VCaP (cell line): ENCODE measurements at regions not wholly inside any gene's neighbourhood (a gene's known extent, or its start where the extent isn't known, plus 50 kb on each side); places are given as distances from the start of the nearest gene placed in this dataset.
A peak's percentile ranks its signal among the peaks of the same experiment; 100 is the strongest.

ENCODE experiments used
- H3K27ac ChIP-seq: fragments of 450-650 bp; 2 replicates; pipeline ENCODE4 v1.5.1; 2017
- CTCF ChIP-seq: fragments of 450-650 bp; conservative IDR thresholded peaks from 2 replicates; pipeline ENCODE4 v1.5.1; 2017; ENCODE audit warnings: mild to moderate bottlenecking, moderate library complexity

DNA sequence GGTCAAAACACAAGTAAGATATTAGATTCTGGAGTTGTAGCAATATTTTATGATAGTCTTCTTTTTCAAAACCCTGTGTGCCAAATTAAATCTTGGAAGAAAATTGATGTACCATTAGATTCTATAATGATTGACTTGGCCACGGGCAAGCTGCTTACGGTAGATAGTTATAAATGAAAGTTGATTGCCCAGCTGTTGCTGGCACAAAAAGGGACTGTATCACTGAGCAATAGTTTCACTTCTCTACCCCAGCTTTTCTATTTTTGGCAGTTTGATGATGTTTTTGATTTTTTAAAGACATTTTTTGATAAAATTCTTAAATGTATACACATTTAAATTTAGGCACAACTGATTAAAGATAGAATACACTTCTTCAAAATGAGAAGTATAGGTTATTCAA lies 333.3 kb downstream of the TRAM1L1 start:
- H3K27ac ChIP-seq = no peak overlapping the region
- TF ChIP-seq CTCF = no peak

DNA sequence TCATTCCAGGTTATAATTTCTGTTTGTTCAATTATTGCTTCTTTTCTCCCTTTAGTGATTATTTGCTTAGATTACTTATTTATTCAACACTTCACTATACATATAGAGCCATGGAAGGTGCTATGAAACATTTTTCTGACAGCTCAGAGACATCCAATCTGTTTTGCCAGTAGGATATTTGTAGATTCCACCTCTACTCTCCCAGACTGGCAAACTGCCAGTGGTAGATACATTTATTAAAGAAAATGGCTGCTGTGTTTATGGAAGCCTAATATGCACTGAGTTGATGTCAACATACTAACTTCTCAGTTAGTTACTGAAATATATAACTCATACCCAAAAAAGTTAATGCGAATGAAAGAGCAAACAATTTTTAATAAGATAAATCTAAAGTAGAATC lies 348.6 kb downstream of the TRAM1L1 start:
- no peak overlapping the region for H3K27ac ChIP-seq
- no peak for TF ChIP-seq CTCF

DNA sequence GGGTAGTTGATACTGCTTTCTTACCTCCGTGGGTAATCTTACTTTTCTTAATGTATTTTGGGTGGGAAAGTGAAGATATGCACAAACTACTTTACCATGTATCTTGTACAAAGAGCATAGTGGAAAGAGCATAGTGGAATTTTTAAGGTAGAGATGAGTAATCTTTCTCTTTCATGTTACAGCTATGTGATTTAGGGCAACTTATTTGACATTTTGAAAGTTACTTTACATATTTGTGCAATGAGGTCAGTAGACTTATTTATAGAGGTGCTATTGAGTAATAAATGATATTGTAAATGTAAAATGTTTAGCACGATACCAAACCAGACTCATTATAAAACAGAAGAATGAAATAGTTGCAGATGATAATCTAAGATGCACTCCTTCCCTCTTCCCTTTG lies 351.2 kb downstream of the TRAM1L1 start:
- TF ChIP-seq CTCF = no peak
- no peak overlapping the region for H3K27ac ChIP-seq

DNA sequence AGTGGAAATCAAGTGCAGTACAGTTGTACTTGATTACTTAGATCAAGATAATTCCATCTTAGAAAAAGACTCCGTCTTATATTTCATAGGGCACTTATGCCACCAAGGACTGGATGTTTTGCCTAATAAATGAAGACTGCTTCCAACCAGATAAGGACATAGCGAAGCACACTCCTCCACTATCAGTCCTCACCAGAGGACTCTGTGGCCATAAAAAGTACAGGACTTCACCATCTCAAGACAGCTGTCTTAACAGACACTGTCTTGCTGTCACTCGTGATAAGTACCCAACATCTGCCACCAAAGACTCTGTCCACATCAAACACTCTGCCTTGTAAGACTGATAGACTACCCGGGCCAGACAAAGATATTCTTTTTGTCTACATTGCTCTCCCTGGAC lies 352.0 kb downstream of the TRAM1L1 start:
- no peak for TF ChIP-seq CTCF
- no peak overlapping the region for H3K27ac ChIP-seq

GRCh38 chr4:116726523-116726922 lies 358.9 kb downstream of the TRAM1L1 start:
- H3K27ac ChIP-seq = no peak overlapping the region
- no peak for TF ChIP-seq CTCF

- H3K27ac ChIP-seq = no peak overlapping the region
- TF ChIP-seq CTCF = no peak
These were observed 361.1 kb downstream of the TRAM1L1 start for GRCh38 chr4:116724249-116724648.

DNA sequence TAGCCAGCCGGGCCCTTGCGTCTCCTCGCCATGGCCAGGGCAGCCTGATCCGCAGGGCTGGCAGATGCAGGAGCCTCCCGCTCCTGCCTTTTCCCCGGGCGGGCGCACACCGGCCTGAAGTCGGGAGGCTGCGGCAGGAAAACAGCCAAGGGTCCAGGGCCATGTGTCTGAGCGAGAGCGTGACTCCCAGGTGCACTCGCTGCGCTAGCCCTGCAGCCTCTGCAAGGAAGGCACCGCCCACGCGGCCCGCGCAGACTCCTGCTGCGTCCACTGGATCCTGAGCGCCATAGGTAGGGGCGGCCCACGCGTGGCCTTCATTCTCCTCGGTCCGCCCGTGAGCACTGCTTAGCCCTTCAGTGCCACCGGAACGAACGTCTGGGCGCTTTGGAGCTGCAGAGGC lies 379.9 kb downstream of the TRAM1L1 start:
- no peak for TF ChIP-seq CTCF
- H3K27ac ChIP-seq = no peak overlapping the region

DNA sequence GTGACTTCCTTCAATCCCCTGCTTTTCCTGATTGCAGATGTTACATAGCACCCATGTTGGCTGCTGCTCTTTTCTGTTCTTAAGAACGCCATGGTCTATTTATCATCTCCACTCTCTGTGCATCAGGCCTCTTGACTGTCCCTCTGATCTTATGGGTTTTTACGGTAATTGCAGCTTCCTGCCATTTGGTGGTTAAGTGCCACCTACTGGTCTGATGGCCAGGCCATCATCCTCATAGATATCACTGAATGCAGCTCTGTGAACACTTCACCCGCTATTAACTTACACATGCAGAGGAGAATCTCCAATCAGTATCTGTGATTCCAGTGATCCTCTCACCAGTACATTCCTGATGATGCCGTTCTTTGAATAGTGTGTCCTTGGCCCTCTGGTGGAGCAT lies 382.4 kb downstream of the TRAM1L1 start:
- H3K27ac ChIP-seq = no peak overlapping the region
- TF ChIP-seq CTCF = peak; percentile 77
